ENCODE measurements at regions not wholly inside any gene's neighbourhood (a gene's known extent, or its start where the extent isn't known, plus 50 kb on each side); places are given as distances from the start of the nearest gene placed in this dataset.

DNA sequence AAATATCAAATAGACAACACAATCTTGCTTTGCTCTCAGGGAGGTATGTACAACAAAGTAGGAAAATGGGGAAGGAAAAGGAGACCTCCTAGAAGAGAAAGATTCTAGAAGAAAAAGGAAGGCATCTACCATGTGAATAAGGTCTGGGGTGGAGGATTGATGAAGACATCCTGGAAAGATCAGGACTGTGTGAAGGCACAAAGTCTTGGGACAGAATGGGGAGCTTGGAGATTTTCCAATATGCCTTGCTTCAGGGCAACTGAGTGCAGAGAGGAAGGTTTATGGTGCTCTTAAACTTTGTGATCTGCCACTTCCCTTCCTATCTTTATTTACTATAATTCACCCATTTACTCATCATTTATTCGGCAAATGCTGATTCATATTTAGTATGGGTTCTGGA, 352.0 kb downstream of the PLPP3 start:
- Histone ChIP-seq H3K27me3 (ENCODE audit: control insufficient read depth in 2 of 2, insufficient read depth in 2 of 2, low read length in 2 of 2) (no peaks in the 10 kb centered on the region), H3K36me3 (replicated peaks in 1 of 2; ENCODE audit: control insufficient read depth in 1 of 2, insufficient read depth in 2 of 2, low read length in 2 of 2) (no peaks in the 10 kb centered on the region), H3K4me1 (ENCODE audit: control insufficient read depth in 1 of 2, insufficient read depth in 2 of 2, low read length in 2 of 2) (no peaks in the 10 kb centered on the region), H3K79me2 (ENCODE audit: insufficient read depth, low read length) (no peaks in the 10 kb centered on the region), H3K9me3 (replicated peaks in 1 of 2; ENCODE audit: control insufficient read depth in 1 of 2, insufficient read depth in 1 of 2, low read length in 2 of 2) (no peaks in the 10 kb centered on the region), H3K27ac (ENCODE audit: low read depth in 1 of 2, low read length in 2 of 2) (no peak overlapping the region), H3K4me2 (replicated peaks; ENCODE audit: extremely low read depth, low read length, poor library complexity, severe bottlenecking) (no peak overlapping the region), H3K4me3 (replicated peaks in 1 of 3; ENCODE audit: low read depth in 2 of 3, low read length in 3 of 3) (no peak overlapping the region), H4K20me1 (ENCODE audit: insufficient read depth, low read length) (no peaks in the 10 kb centered on the region), H3K9ac (ENCODE audit: insufficient read depth, low read length, poor library complexity, severe bottlenecking) (no peak overlapping the region), H2AFZ (ENCODE audit: insufficient read depth, low read depth, low read length, poor library complexity, severe bottlenecking) (no peak overlapping the region)
- no peak for DNase-seq
- TF ChIP-seq, protein P1, sequence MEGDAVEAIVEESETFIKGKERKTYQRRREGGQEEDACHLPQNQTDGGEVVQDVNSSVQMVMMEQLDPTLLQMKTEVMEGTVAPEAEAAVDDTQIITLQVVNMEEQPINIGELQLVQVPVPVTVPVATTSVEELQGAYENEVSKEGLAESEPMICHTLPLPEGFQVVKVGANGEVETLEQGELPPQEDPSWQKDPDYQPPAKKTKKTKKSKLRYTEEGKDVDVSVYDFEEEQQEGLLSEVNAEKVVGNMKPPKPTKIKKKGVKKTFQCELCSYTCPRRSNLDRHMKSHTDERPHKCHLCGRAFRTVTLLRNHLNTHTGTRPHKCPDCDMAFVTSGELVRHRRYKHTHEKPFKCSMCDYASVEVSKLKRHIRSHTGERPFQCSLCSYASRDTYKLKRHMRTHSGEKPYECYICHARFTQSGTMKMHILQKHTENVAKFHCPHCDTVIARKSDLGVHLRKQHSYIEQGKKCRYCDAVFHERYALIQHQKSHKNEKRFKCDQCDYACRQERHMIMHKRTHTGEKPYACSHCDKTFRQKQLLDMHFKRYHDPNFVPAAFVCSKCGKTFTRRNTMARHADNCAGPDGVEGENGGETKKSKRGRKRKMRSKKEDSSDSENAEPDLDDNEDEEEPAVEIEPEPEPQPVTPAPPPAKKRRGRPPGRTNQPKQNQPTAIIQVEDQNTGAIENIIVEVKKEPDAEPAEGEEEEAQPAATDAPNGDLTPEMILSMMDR (IDR thresholded peaks at IDR 0.05) = no peak
- WGBS (ENCODE audit: insufficient coverage) = no CpG with 5 or more reads among the region's 1 CpG
- Mint-ChIP-seq H3K27me3 (ENCODE audit: low read depth in 3 of 3) (peaks cover 2 to 5% (median 2%) of the 10 kb centered on the region in 3 donors), H3K36me3 (no peaks in the 10 kb centered on the region), H3K4me3 (no peak overlapping the region), H3K9me3 (peaks cover 0 to 7% (median 0%) of the 10 kb centered on the region in 7 donors), H3K4me1 (peaks cover 8% of the 10 kb centered on the region), H3K27ac (no peak overlapping the region)
- intact Hi-C loops (cut with micrococcal nuclease) = no loop called here

DNA sequence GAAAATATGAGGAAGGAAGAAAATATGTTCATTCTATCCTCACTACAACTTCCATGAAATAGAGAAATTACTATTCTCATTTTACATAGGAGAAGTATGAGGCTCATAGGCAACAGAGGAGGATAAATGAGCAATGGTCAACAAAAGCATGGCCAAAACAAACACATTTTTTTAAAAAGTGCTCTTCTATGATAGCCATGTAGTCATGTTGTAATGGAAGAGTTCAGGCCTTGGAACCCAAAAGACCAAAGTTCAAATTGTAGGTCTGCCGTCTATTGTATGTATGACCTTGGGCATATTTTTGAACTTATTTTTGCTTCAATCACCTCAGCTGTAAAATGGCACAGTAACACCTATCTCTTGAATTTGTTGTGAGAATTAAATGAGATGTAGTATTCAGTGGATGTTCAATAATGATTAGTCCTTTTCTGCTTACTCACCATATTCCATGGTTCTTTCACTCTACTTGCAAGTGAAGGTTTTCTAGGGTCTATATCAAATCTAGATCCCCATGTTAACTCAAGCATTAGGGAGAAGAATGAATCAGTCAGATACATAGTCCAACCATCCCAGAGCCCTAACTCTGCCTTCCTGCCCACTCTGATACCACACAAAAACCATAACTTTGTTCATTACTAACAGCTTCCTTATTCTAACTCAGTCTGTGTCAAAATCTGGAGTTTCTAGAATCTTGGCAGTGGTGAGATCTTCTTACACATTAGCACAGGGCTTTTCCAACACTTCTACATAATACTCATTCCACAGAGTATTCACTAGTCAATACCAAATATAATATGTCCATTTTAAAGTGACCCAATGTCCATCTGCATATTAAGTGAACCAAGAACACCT, 353.2 kb downstream of the PLPP3 start:
- Histone ChIP-seq H3K4me3 (replicated peaks in 1 of 3; ENCODE audit: low read depth in 2 of 3, low read length in 3 of 3) (no peak overlapping the region), H4K20me1 (ENCODE audit: insufficient read depth, low read length) (no peaks in the 10 kb centered on the region), H3K4me1 (ENCODE audit: control insufficient read depth in 1 of 2, insufficient read depth in 2 of 2, low read length in 2 of 2) (no peaks in the 10 kb centered on the region), H3K9me3 (replicated peaks in 1 of 2; ENCODE audit: control insufficient read depth in 1 of 2, insufficient read depth in 1 of 2, low read length in 2 of 2) (no peaks in the 10 kb centered on the region), H3K9ac (ENCODE audit: insufficient read depth, low read length, poor library complexity, severe bottlenecking) (no peak overlapping the region), H3K36me3 (replicated peaks in 1 of 2; ENCODE audit: control insufficient read depth in 1 of 2, insufficient read depth in 2 of 2, low read length in 2 of 2) (no peaks in the 10 kb centered on the region), H3K27me3 (ENCODE audit: control insufficient read depth in 2 of 2, insufficient read depth in 2 of 2, low read length in 2 of 2) (no peaks in the 10 kb centered on the region), H3K27ac (ENCODE audit: low read depth in 1 of 2, low read length in 2 of 2) (no peak overlapping the region), H2AFZ (ENCODE audit: insufficient read depth, low read depth, low read length, poor library complexity, severe bottlenecking) (no peak overlapping the region), H3K4me2 (replicated peaks; ENCODE audit: extremely low read depth, low read length, poor library complexity, severe bottlenecking) (no peak overlapping the region), H3K79me2 (ENCODE audit: insufficient read depth, low read length) (no peaks in the 10 kb centered on the region)
- Mint-ChIP-seq H3K4me3 (no peak overlapping the region), H3K9me3 (peaks cover 0 to 7% (median 0%) of the 10 kb centered on the region in 7 donors), H3K36me3 (no peaks in the 10 kb centered on the region), H3K4me1 (peaks cover 8% of the 10 kb centered on the region), H3K27ac (no peak overlapping the region), H3K27me3 (ENCODE audit: low read depth in 3 of 3) (peaks cover 2 to 5% (median 2%) of the 10 kb centered on the region in 3 donors)
- no CpG with 5 or more reads among the region's 1 CpG for WGBS (ENCODE audit: insufficient coverage)
- intact Hi-C loops (cut with micrococcal nuclease) = no loop called here
- DNase-seq = no peak
- TF ChIP-seq, protein P1 (IDR thresholded peaks at IDR 0.05) = no peak

Measured in CD14-positive monocyte (primary cell).